Neural progenitor cell (in vitro differentiated cells): ENCODE measurements at regions not wholly inside any gene's neighbourhood (a gene's known extent, or its start where the extent isn't known, plus 50 kb on each side); places are given as distances from the start of the nearest gene placed in this dataset.

Experiments used
- DNase-seq: peaks from one replicate; pipeline ENCODE4 v3.0.0-alpha.2; 2016; ENCODE audit warnings: low spot score
- H2AFZ ChIP-seq: fragments of 200-600 bp; sonication (generic); replicated peaks from 2 replicates; pipeline ENCODE4 v1.6.1; 2016; ENCODE audit warnings: antibody characterized with exemption
- H3F3A ChIP-seq: fragments of 200-600 bp; sonication (generic); 2 replicates; pipeline ENCODE4 v1.6.1; 2016; ENCODE audit warnings: antibody characterized with exemption, low read depth
- H3K27ac ChIP-seq: fragments of 200-600 bp; sonication (generic); 2 replicates; pipeline ENCODE4 v1.5.1; 2016; ENCODE audit warnings: mild to moderate bottlenecking
- H3K27me3 ChIP-seq: fragments of 200-600 bp; sonication (generic); 2 replicates; pipeline ENCODE4 v1.6.1; 2016; ENCODE audit warnings: mild to moderate bottlenecking, moderate library complexity
- H3K36me3 ChIP-seq: fragments of 200-600 bp; sonication (generic); 2 replicates; pipeline ENCODE4 v1.5.1; 2016
- H3K4me1 ChIP-seq: fragments of 200-600 bp; sonication (generic); 2 replicates; pipeline ENCODE4 v1.6.1; 2016; ENCODE audit warnings: mixed run types
- H3K4me2 ChIP-seq: fragments of 200-600 bp; sonication (generic); 2 replicates; pipeline ENCODE4 v1.6.1; 2016
- H3K4me3 ChIP-seq: fragments of 200-600 bp; sonication (generic); 2 replicates; pipeline ENCODE4 v1.5.1; 2016
- H3K79me2 ChIP-seq: fragments of 200-600 bp; sonication (generic); 2 replicates; pipeline ENCODE4 v1.6.1; 2016; ENCODE audit warnings: low read depth
- H3K9ac ChIP-seq: fragments of 200-600 bp; sonication (generic); 2 replicates; pipeline ENCODE4 v1.6.1; 2016
- H3K9me3 ChIP-seq: fragments of 200-600 bp; sonication (generic); 2 replicates; pipeline ENCODE4 v1.5.1; 2016; ENCODE audit warnings: low read depth
- H4K20me1 ChIP-seq: fragments of 200-600 bp; sonication (generic); 2 replicates; pipeline ENCODE4 v1.6.1; 2016; ENCODE audit warnings: low read depth
- H3K27ac Mint-ChIP-seq: 3 replicates; pipeline ENCODE4 v1.8.0; 2021; ENCODE audit warnings: mixed read lengths
- H3K27me3 Mint-ChIP-seq: 2 replicates; pipeline ENCODE4 v1.8.0; 2022; ENCODE audit warnings: low read depth, mild to moderate bottlenecking, inconsistent platforms, moderate library complexity, mixed read lengths; ENCODE audit not compliant: insufficient read depth
- H3K36me3 Mint-ChIP-seq: 3 replicates; pipeline ENCODE4 v1.8.0; 2021; ENCODE audit warnings: mixed read lengths
- H3K4me1 Mint-ChIP-seq: 3 replicates; pipeline ENCODE4 v1.8.0; 2021; ENCODE audit warnings: mixed read lengths
- H3K4me3 Mint-ChIP-seq: 3 replicates; pipeline ENCODE4 v1.8.0; 2021; ENCODE audit warnings: mild to moderate bottlenecking, moderate library complexity, mixed read lengths
- H3K9me3 Mint-ChIP-seq: 3 replicates; pipeline ENCODE4 v1.8.0; 2020; ENCODE audit warnings: mixed read lengths
- EZH2 ChIP-seq: fragments of 200-600 bp; sonication (generic); IDR thresholded peaks from 2 replicates; pipeline ENCODE4 v1.6.1; 2017; ENCODE audit warnings: antibody characterized with exemption, mild to moderate bottlenecking, moderate library complexity
- EZH2phosphoT487 ChIP-seq: fragments of 200-600 bp; sonication (generic); IDR thresholded peaks from 2 replicates; pipeline ENCODE4 v1.6.1; 2017; ENCODE audit warnings: antibody characterized with exemption
- TF ChIP-seq, protein P1 (sequence below): fragments of 200-600 bp; sonication (generic); IDR thresholded peaks from 2 replicates; pipeline ENCODE4 v1.5.1; 2017; ENCODE audit warnings: antibody characterized with exemption, mild to moderate bottlenecking

GRCh38 chr3:187456250-187456649 is 88.1 kb downstream of the RTP4 start:
- Mint-ChIP-seq H3K27me3 (peaks cover 2% of the 10 kb centered on the region), H3K36me3 (no peaks in the 10 kb centered on the region), H3K4me1 (peaks cover 6% of the 10 kb centered on the region), H3K4me3 (no peak overlapping the region), H3K27ac (no peak overlapping the region), H3K9me3 (peaks cover 4% of the 10 kb centered on the region)
- H3K27ac ChIP-seq, result no peak overlapping the region
- H2AFZ ChIP-seq, result no peak overlapping the region
- H3K27me3 ChIP-seq, result no peaks in the 10 kb centered on the region
- no peak overlapping the region for H3K4me3 ChIP-seq
- TF ChIP-seq EZH2phosphoT487, result no peak
- TF ChIP-seq EZH2, result no peak
- TF ChIP-seq, protein P1, sequence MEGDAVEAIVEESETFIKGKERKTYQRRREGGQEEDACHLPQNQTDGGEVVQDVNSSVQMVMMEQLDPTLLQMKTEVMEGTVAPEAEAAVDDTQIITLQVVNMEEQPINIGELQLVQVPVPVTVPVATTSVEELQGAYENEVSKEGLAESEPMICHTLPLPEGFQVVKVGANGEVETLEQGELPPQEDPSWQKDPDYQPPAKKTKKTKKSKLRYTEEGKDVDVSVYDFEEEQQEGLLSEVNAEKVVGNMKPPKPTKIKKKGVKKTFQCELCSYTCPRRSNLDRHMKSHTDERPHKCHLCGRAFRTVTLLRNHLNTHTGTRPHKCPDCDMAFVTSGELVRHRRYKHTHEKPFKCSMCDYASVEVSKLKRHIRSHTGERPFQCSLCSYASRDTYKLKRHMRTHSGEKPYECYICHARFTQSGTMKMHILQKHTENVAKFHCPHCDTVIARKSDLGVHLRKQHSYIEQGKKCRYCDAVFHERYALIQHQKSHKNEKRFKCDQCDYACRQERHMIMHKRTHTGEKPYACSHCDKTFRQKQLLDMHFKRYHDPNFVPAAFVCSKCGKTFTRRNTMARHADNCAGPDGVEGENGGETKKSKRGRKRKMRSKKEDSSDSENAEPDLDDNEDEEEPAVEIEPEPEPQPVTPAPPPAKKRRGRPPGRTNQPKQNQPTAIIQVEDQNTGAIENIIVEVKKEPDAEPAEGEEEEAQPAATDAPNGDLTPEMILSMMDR, result no peak
- no peaks in the 10 kb centered on the region for H4K20me1 ChIP-seq
- no peak overlapping the region for H3K9ac ChIP-seq
- DNase-seq, result no peak
- H3F3A ChIP-seq, result no peaks in the 10 kb centered on the region
- H3K79me2 ChIP-seq, result no peaks in the 10 kb centered on the region
- no peaks in the 10 kb centered on the region for H3K4me1 ChIP-seq
- H3K4me2 ChIP-seq, result no peak overlapping the region
- peaks cover 3% of the 10 kb centered on the region for H3K9me3 ChIP-seq
- H3K36me3 ChIP-seq, result no peaks in the 10 kb centered on the region

GRCh38 chr3:187454085-187454815 is 86.1 kb downstream of the RTP4 start:
- Mint-ChIP-seq H3K36me3 (no peaks in the 10 kb centered on the region), H3K9me3 (peaks cover 4% of the 10 kb centered on the region), H3K4me1 (peaks cover 17% of the 10 kb centered on the region), H3K4me3 (no peak overlapping the region), H3K27me3 (peaks cover 2% of the 10 kb centered on the region), H3K27ac (no peak overlapping the region)
- TF ChIP-seq EZH2, result no peak
- TF ChIP-seq, protein P1, result no peak
- no peak for TF ChIP-seq EZH2phosphoT487
- Histone ChIP-seq H3K4me1 (peaks cover 4% of the 10 kb centered on the region), H3K27ac (no peak overlapping the region), H3F3A (no peaks in the 10 kb centered on the region), H3K4me2 (no peak overlapping the region), H3K27me3 (no peaks in the 10 kb centered on the region), H3K9me3 (peaks cover 3% of the 10 kb centered on the region), H3K79me2 (no peaks in the 10 kb centered on the region), H3K4me3 (no peak overlapping the region), H3K9ac (no peak overlapping the region), H3K36me3 (no peaks in the 10 kb centered on the region), H4K20me1 (no peaks in the 10 kb centered on the region), H2AFZ (no peak overlapping the region)
- no peak for DNase-seq

DNA sequence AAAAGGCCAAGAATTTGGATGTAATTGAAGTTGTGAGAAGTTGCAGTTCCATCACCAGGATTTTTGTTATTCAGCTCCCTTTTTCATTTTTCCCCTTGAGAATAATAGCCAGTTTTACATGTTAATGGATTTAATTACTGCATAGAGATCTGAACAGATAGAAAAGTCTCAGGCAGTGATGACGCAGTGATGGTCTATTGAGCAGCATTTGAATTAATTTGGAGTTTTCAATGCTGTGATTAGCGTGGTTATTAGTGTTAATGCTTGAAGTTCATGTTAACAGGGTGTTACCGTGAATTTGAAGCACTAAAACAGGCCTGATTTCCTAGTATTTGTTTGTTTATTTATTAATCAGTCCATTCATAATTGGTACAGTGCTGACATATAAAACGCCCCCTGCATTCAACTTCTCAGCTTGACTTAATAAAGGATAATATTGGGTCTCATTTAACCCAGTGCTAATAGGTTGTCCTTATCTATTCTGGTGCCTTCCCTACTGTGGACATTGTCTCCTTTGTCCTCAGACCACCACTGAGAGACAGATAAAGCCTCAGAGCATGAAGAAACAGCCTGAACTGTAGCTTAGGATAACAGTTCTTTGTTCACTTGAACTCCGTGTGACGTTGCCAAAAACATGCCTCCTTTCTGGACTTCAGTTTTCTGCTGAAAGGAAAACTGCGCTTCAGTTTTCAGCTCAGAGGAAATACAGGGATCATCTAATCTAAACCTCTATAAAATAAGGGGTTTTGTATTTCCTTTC is 82.4 kb downstream of the RTP4 start:
- Histone ChIP-seq H3K9ac (no peak overlapping the region), H3K27me3 (no peaks in the 10 kb centered on the region), H4K20me1 (no peaks in the 10 kb centered on the region), H3K36me3 (no peaks in the 10 kb centered on the region), H3K4me3 (no peak overlapping the region), H3K9me3 (peaks cover 3% of the 10 kb centered on the region), H2AFZ (no peak overlapping the region), H3K4me1 (peaks cover 8% of the 10 kb centered on the region), H3K27ac (no peak overlapping the region), H3K79me2 (no peaks in the 10 kb centered on the region), H3F3A (no peaks in the 10 kb centered on the region), H3K4me2 (no peak overlapping the region)
- DNase-seq, result peak; percentile 40
- H3K4me3 Mint-ChIP-seq, result no peak overlapping the region
- no peaks in the 10 kb centered on the region for H3K36me3 Mint-ChIP-seq
- no peaks in the 10 kb centered on the region for H3K27me3 Mint-ChIP-seq
- H3K4me1 Mint-ChIP-seq, result peaks cover 17% of the 10 kb centered on the region
- TF ChIP-seq EZH2, result no peak
- TF ChIP-seq, protein P1, result no peak
- TF ChIP-seq EZH2phosphoT487, result no peak
- H3K9me3 Mint-ChIP-seq, result peaks cover 4% of the 10 kb centered on the region
- peak overlapping the region; percentile 16 for H3K27ac Mint-ChIP-seq
